ENCODE measurements at regions not wholly inside any gene's neighbourhood (a gene's known extent, or its start where the extent isn't known, plus 50 kb on each side); places are given as distances from the start of the nearest gene placed in this dataset.

DNA sequence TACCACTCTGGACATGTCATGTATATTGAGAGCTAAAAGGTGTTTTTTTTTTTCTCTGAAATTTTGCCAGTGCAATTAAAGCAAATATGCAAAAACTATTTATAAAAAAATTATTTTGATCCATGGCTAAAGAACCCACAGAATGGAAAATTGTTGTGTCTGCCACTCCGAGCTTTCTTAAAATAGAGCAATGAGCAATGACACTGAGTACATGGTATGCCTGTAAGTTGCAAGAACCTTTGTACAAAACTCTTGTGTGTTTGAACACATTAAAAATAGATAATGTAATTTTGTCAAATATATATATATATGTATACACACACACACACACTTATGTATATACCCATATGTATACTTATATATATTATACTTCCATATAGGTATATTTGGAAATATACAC, 1530.9 kb upstream of the B3GALT2 start:
- TF ChIP-seq, protein P1, sequence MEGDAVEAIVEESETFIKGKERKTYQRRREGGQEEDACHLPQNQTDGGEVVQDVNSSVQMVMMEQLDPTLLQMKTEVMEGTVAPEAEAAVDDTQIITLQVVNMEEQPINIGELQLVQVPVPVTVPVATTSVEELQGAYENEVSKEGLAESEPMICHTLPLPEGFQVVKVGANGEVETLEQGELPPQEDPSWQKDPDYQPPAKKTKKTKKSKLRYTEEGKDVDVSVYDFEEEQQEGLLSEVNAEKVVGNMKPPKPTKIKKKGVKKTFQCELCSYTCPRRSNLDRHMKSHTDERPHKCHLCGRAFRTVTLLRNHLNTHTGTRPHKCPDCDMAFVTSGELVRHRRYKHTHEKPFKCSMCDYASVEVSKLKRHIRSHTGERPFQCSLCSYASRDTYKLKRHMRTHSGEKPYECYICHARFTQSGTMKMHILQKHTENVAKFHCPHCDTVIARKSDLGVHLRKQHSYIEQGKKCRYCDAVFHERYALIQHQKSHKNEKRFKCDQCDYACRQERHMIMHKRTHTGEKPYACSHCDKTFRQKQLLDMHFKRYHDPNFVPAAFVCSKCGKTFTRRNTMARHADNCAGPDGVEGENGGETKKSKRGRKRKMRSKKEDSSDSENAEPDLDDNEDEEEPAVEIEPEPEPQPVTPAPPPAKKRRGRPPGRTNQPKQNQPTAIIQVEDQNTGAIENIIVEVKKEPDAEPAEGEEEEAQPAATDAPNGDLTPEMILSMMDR (IDR thresholded peaks at IDR 0.05; ENCODE audit: insufficient read depth, low read length) = no peak
- TF ChIP-seq POLR2AphosphoS5 (IDR thresholded peaks at IDR 0.05; ENCODE audit: low read depth) = no peak
- no peak for TF ChIP-seq GABPA (IDR thresholded peaks at IDR 0.05; ENCODE audit: low read depth)
- TF ChIP-seq, protein P2, sequence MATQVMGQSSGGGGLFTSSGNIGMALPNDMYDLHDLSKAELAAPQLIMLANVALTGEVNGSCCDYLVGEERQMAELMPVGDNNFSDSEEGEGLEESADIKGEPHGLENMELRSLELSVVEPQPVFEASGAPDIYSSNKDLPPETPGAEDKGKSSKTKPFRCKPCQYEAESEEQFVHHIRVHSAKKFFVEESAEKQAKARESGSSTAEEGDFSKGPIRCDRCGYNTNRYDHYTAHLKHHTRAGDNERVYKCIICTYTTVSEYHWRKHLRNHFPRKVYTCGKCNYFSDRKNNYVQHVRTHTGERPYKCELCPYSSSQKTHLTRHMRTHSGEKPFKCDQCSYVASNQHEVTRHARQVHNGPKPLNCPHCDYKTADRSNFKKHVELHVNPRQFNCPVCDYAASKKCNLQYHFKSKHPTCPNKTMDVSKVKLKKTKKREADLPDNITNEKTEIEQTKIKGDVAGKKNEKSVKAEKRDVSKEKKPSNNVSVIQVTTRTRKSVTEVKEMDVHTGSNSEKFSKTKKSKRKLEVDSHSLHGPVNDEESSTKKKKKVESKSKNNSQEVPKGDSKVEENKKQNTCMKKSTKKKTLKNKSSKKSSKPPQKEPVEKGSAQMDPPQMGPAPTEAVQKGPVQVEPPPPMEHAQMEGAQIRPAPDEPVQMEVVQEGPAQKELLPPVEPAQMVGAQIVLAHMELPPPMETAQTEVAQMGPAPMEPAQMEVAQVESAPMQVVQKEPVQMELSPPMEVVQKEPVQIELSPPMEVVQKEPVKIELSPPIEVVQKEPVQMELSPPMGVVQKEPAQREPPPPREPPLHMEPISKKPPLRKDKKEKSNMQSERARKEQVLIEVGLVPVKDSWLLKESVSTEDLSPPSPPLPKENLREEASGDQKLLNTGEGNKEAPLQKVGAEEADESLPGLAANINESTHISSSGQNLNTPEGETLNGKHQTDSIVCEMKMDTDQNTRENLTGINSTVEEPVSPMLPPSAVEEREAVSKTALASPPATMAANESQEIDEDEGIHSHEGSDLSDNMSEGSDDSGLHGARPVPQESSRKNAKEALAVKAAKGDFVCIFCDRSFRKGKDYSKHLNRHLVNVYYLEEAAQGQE (IDR thresholded peaks at IDR 0.05; ENCODE audit: insufficient replicate concordance, low read depth) = no peak
- TF ChIP-seq SPI1 (IDR thresholded peaks at IDR 0.05; ENCODE audit: borderline replicate concordance, low read depth) = no peak

Measured in HL-60 (cell line).